ENCODE measurements at regions not wholly inside any gene's neighbourhood (a gene's known extent, or its start where the extent isn't known, plus 50 kb on each side); places are given as distances from the start of the nearest gene placed in this dataset.

GRCh38 chr2:31748041-31748440, 167.3 kb upstream of the SRD5A2 start:
- no peaks in the 10 kb centered on the region for H3K27me3 ChIP-seq
- H3K36me3 ChIP-seq: no peaks in the 10 kb centered on the region
- WGBS, 2 donors: 76 to 88% methylated on average over 1 of the region's 1 CpG
- peaks cover 0 to 12% (median 8%) of the 10 kb centered on the region in 3 donors for H3K9me3 ChIP-seq
- intact Hi-C loops (cut with DNase I): no loop called here
- TF ChIP-seq POLR2A (IDR thresholded peaks at IDR 0.05): no peak
- TF ChIP-seq CTCF (IDR thresholded peaks at IDR 0.05): no peak
- no peak for DNase-seq
- H3K4me1 ChIP-seq: no peaks in the 10 kb centered on the region
- no peak overlapping the region for H3K4me3 ChIP-seq
- H3K27ac ChIP-seq: no peak overlapping the region

- no peaks in the 10 kb centered on the region for H3K36me3 ChIP-seq
- WGBS, 2 donors: 83 to 91% methylated on average over 3 of the region's 3 CpGs
- no peak overlapping the region for H3K4me3 ChIP-seq
- intact Hi-C loops (cut with DNase I): no loop called here
- H3K27me3 ChIP-seq: no peaks in the 10 kb centered on the region
- TF ChIP-seq POLR2A (IDR thresholded peaks at IDR 0.05): no peak
- no peak for TF ChIP-seq CTCF (IDR thresholded peaks at IDR 0.05)
- peaks cover 0 to 8% (median 0%) of the 10 kb centered on the region in 3 donors for H3K4me1 ChIP-seq
- DNase-seq: no peak
- no peak overlapping the region for H3K27ac ChIP-seq
- no peaks in the 10 kb centered on the region for H3K9me3 ChIP-seq
Measured at GRCh38 chr2:31739161-31739560, 158.4 kb upstream of the SRD5A2 start.

GRCh38 chr2:31736695-31737454, 156.1 kb upstream of the SRD5A2 start:
- no peaks in the 10 kb centered on the region for H3K9me3 ChIP-seq
- intact Hi-C loops (cut with DNase I): no loop called here
- peak overlapping the region in 1 of 4 donors; percentile 41 for H3K27ac ChIP-seq
- TF ChIP-seq CTCF (IDR thresholded peaks at IDR 0.05) (no peak), POLR2A (IDR thresholded peaks at IDR 0.05) (no peak)
- no peaks in the 10 kb centered on the region for H3K27me3 ChIP-seq
- no peak overlapping the region for H3K4me3 ChIP-seq
- no peaks in the 10 kb centered on the region for H3K36me3 ChIP-seq
- no peak for DNase-seq
- 50 to 57% methylated on average over 5 to 6 of the region's 6 CpGs for WGBS, 2 donors
- peaks cover 0 to 8% (median 0%) of the 10 kb centered on the region in 3 donors for H3K4me1 ChIP-seq

- Histone ChIP-seq H3K4me1 (peaks cover 0 to 8% (median 0%) of the 10 kb centered on the region in 3 donors), H3K4me3 (no peak overlapping the region), H3K9me3 (no peaks in the 10 kb centered on the region), H3K36me3 (no peaks in the 10 kb centered on the region), H3K27me3 (no peaks in the 10 kb centered on the region), H3K27ac (no peak overlapping the region)
- TF ChIP-seq CTCF (IDR thresholded peaks at IDR 0.05) (no peak), POLR2A (IDR thresholded peaks at IDR 0.05) (no peak)
- no peak for DNase-seq
- intact Hi-C loops (cut with DNase I): no loop called here
- WGBS, 2 donors: 79 to 80% methylated on average over 2 of the region's 2 CpGs
Measured at GRCh38 chr2:31735716-31736115, 155.0 kb upstream of the SRD5A2 start.

- Histone ChIP-seq H3K27me3 (no peaks in the 10 kb centered on the region), H3K27ac (no peak overlapping the region), H3K4me3 (no peak overlapping the region), H3K36me3 (no peaks in the 10 kb centered on the region), H3K4me1 (no peaks in the 10 kb centered on the region), H3K9me3 (no peaks in the 10 kb centered on the region)
- DNase-seq: no peak
- no peak for TF ChIP-seq POLR2A (IDR thresholded peaks at IDR 0.05)
- TF ChIP-seq CTCF (IDR thresholded peaks at IDR 0.05): peak in 4 of 6 experiments; percentile 5 to 57 (median 24)
- 61 to 73% methylated on average over 5 of the region's 5 CpGs for WGBS, 2 donors
- intact Hi-C loops (cut with DNase I): no loop called here
Measured at GRCh38 chr2:31729442-31730092, 148.8 kb upstream of the SRD5A2 start.

Data from esophagus squamous epithelium (tissue), 5 donors.